ENCODE measurements at regions not wholly inside any gene's neighbourhood (a gene's known extent, or its start where the extent isn't known, plus 50 kb on each side); places are given as distances from the start of the nearest gene placed in this dataset.

DNA sequence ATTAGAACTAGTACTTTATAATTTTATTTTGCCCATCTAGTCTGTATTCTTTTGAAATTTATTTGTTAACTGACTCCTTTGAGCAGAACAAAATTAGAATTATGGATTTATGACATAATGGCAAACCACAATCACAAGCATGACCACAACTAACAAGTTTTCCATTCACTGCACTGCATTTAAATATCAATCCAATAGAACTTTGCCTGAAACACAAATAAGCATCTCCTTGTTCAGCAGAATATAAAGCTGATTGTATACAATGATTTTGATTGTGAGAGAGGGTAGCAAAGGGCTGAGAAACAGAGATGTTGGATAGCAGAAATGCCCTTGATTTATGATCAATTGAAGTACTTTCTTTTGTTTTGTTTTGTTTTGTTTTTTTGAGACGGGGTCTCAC lies 495.5 kb upstream of the RGS18 start:
- no peak for TF ChIP-seq ZFX (IDR thresholded peaks at IDR 0.05; ENCODE audit: borderline replicate concordance)
- no peak for TF ChIP-seq CTCF (IDR thresholded peaks at IDR 0.05)
- H3K27ac ChIP-seq = no peak overlapping the region

DNA sequence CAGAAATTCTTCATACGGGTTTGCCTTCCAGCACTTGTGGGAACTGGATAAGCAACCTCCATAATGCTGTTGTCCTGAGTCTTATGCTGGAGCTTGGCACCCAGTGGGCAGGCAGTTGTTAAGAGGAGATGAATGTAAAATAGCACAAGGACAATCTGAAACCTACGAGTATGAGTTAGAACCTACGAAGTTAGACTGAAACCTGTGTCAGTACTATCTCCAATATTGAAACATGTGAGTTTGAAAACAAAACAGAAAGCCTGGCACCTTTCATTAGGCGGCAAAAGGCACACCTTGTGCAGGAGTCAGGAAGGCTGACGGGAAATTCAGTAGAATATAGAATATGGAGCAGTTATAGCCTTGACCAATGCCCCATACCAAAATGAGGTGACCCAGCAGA lies 489.7 kb upstream of the RGS18 start:
- H3K27ac ChIP-seq = no peak overlapping the region
- TF ChIP-seq CTCF (IDR thresholded peaks at IDR 0.05) = no peak

GRCh38 chr1:191669629-191670028 lies 488.6 kb upstream of the RGS18 start:
- TF ChIP-seq CTCF (IDR thresholded peaks at IDR 0.05) (no peak), ZFX (IDR thresholded peaks at IDR 0.05; ENCODE audit: borderline replicate concordance) (no peak)
- H3K27ac ChIP-seq = no peak overlapping the region

- TF ChIP-seq ZFX (IDR thresholded peaks at IDR 0.05; ENCODE audit: borderline replicate concordance) (no peak), CTCF (IDR thresholded peaks at IDR 0.05) (no peak)
- H3K27ac ChIP-seq = no peak overlapping the region
Observed at GRCh38 chr1:191671236-191671635, 487.0 kb upstream of the RGS18 start.

DNA sequence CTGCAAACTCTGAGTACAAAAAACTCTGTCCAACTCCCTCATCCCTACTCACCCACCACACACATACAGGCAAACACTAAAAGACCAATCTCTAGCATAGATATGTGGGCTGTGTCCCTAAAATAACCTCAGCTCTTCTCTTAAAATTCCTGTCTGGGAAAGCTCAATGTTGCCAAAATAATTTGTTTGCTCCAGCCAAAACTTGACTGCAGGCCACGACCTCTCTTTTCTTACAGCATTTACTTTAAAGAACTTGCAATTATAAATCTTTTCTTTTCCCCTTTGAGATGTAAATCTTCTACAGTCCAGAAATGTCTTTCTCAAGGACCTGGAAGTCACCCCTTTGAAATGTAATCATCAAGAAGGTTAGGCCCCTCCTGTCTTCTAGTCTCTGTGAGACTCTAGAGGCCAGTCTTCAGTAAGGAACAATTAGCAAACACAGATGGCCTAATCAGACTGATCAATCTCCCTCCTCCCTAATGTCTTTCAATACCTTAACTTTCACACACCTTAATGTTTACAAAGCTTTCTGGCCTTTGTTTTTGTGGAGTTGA lies 483.6 kb upstream of the RGS18 start:
- TF ChIP-seq ZFX (IDR thresholded peaks at IDR 0.05; ENCODE audit: borderline replicate concordance) = no peak
- no peak for TF ChIP-seq CTCF (IDR thresholded peaks at IDR 0.05)
- no peak overlapping the region for H3K27ac ChIP-seq

DNA sequence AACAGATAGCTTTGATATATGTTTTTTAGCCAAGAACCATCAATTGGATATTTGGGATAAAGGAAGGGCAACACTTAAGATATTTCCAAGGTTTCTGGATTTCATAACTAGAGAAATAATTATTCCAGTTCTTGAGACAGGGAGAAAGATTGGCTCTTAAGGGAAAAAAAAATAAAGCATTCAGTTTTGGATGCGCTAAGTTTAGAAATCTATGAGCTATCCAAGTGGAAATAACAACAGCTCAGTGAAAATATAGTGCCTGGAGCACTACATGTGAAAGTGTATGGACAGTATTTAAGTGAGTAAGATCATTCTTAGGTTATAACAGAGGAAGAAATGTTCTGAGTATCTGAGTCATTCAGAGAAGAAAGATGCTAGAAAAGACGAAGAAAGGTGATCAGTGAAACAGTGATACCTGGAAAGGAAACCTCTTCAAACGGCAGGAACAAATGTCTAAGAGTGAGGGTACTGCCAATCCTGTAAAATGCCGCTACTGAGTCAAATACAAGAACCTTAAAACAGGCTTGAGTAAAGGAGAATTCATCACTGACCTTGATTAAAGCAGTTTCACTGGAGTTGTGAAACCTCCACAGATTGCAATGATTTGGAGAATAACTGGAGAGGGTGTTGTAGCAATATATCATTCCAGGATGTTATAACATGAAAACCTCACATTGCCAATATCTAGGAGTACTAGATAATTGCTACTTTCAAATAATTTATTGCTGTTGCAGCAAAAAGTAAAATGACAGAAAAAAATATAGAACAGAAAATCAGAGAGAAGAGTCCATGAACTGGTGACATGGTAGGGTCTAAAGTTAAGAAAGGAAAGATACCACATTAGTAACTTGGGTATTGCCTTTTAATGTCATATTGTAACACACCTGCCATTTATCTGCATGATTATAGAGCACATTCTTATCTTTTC lies 482.1 kb upstream of the RGS18 start:
- no peak for TF ChIP-seq CTCF (IDR thresholded peaks at IDR 0.05)
- no peak for TF ChIP-seq ZFX (IDR thresholded peaks at IDR 0.05; ENCODE audit: borderline replicate concordance)
- no peak overlapping the region for H3K27ac ChIP-seq

DNA sequence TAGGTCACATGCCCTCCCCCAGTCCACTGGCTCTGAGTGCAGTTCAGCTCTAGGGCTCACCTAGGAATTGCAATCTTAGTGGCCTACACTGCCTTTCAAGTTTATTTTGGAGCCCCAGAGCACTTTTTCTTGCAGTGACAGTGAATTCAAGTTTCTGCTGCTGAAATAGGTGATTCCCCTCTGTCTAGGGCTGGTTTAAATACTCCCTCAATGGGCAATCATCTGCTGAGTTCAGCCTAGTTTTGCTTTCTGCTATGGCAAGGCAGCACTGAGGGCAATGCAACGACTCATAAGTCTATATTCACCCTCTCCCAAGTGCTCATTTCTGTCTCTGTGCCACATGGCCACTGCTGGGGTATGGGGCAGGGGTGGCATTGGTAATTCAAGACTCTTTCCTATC lies 472.6 kb upstream of the RGS18 start:
- no peak overlapping the region for H3K27ac ChIP-seq
- no peak for TF ChIP-seq ZFX (IDR thresholded peaks at IDR 0.05; ENCODE audit: borderline replicate concordance)
- TF ChIP-seq CTCF (IDR thresholded peaks at IDR 0.05) = no peak

Measured in 22Rv1 (cell line).